ENCODE measurements at regions not wholly inside any gene's neighbourhood (a gene's known extent, or its start where the extent isn't known, plus 50 kb on each side); places are given as distances from the start of the nearest gene placed in this dataset.
"Not testable (repeated sequence)": the region's sequence is repeated elsewhere in the genome, so short reads cannot be mapped to it uniquely, and the experiment has no call there.

- TF ChIP-seq, protein P1, sequence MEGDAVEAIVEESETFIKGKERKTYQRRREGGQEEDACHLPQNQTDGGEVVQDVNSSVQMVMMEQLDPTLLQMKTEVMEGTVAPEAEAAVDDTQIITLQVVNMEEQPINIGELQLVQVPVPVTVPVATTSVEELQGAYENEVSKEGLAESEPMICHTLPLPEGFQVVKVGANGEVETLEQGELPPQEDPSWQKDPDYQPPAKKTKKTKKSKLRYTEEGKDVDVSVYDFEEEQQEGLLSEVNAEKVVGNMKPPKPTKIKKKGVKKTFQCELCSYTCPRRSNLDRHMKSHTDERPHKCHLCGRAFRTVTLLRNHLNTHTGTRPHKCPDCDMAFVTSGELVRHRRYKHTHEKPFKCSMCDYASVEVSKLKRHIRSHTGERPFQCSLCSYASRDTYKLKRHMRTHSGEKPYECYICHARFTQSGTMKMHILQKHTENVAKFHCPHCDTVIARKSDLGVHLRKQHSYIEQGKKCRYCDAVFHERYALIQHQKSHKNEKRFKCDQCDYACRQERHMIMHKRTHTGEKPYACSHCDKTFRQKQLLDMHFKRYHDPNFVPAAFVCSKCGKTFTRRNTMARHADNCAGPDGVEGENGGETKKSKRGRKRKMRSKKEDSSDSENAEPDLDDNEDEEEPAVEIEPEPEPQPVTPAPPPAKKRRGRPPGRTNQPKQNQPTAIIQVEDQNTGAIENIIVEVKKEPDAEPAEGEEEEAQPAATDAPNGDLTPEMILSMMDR (conservative IDR thresholded peaks at IDR 0.05; ENCODE audit: low read depth, low read length): not testable (repeated sequence)
- not testable (repeated sequence) for TF ChIP-seq MXI1 (IDR thresholded peaks at IDR 0.05; ENCODE audit: borderline replicate concordance, low read depth, low read length); RAD21 (IDR thresholded peaks at IDR 0.05; ENCODE audit: low read length); MAFK (IDR thresholded peaks at IDR 0.05; ENCODE audit: low read depth, low read length); POLR2A (IDR thresholded peaks at IDR 0.05; ENCODE audit: low read depth, low read length); ELK1 (IDR thresholded peaks at IDR 0.05; ENCODE audit: borderline replicate concordance, low read depth, low read length); CEBPB (IDR thresholded peaks at IDR 0.05; ENCODE audit: low read depth, low read length); USF2 (IDR thresholded peaks at IDR 0.05; ENCODE audit: low read depth, low read length); BHLHE40 (IDR thresholded peaks at IDR 0.05; ENCODE audit: low read depth, low read length); SMC3 (IDR thresholded peaks at IDR 0.05; ENCODE audit: low read depth, low read length); FOS (IDR thresholded peaks at IDR 0.05; ENCODE audit: low read depth, low read length)
Measured at GRCh38 chr2:91549316-91549715, 2857.8 kb downstream of the RPIA start.

All from IMR-90 (cell line).